ENCODE measurements at regions not wholly inside any gene's neighbourhood (a gene's known extent, or its start where the extent isn't known, plus 50 kb on each side); places are given as distances from the start of the nearest gene placed in this dataset.

DNA sequence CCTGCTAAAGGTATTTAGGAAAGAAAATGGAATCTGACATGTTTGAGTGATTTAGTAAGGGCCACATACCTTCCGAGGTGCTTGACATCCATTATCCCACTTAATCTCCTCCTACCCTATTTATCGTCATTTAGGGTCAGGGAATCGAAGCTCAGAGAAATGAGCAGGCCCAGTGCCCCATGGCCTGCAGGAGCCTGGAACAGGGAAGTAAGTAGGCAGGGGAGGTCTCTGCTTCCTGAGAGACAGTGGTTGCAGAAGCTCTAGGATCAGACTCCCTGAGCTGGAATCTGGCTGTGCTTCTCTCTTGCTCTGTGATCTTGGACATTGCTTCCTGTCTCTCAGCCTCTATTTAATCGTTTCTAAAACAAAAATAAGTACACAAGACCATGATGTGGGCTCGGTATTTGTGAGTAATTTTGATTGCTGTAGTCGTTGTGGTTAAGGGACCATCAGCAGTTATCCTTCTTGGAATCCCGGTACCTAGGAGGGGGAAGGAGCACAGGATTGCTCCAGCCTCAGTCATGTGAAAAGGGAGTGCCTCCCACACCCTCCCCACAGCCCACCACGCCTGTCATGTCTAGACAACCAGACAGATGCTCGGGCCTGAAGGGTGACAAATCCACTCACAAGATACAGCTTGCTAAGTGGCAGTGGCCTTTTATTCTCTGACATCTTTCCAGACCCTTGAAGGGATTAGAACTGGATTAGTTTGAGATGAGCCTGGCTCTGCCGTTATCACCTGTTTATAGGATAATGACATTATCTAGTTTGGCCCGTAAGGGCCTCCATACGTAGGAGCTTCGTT, 169.2 kb upstream of the TSHZ3 start:
- no peaks in the 10 kb centered on the region for H3K36me3 Mint-ChIP-seq (ENCODE audit: insufficient read depth, unreplicated experiment)
- POLR2A ChIA-PET = no interaction called here

DNA sequence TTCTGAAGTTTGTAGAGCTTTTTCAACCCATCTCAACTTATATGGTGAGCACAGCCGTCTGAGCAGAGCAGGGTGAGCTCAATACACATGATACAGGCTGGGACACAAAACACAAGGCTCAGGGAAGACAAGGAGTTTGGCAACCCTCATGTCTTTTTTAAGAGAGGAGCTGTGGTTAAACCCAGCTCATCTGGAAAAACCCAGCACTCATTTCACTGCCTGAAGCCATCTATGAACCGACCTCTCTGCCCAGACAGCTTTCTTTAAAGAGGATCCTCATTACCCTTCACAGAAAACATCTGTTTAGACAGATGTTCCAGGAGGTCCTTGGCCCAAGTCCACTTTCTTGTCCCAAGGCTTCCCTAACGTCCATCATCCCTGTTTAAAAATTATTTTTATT, 170.0 kb upstream of the TSHZ3 start:
- Mint-ChIP-seq H3K4me1 (ENCODE audit: insufficient read depth, unreplicated experiment) (no peaks in the 10 kb centered on the region), H3K27ac (ENCODE audit: low read depth, unreplicated experiment) (no peak overlapping the region), H3K27me3 (ENCODE audit: insufficient read depth, unreplicated experiment) (no peaks in the 10 kb centered on the region), H3K9me3 (ENCODE audit: unreplicated experiment) (peaks cover 12% of the 10 kb centered on the region), H3K4me3 (ENCODE audit: unreplicated experiment) (no peak overlapping the region), H3K36me3 (ENCODE audit: insufficient read depth, unreplicated experiment) (no peaks in the 10 kb centered on the region)
- TF ChIP-seq, protein P1, sequence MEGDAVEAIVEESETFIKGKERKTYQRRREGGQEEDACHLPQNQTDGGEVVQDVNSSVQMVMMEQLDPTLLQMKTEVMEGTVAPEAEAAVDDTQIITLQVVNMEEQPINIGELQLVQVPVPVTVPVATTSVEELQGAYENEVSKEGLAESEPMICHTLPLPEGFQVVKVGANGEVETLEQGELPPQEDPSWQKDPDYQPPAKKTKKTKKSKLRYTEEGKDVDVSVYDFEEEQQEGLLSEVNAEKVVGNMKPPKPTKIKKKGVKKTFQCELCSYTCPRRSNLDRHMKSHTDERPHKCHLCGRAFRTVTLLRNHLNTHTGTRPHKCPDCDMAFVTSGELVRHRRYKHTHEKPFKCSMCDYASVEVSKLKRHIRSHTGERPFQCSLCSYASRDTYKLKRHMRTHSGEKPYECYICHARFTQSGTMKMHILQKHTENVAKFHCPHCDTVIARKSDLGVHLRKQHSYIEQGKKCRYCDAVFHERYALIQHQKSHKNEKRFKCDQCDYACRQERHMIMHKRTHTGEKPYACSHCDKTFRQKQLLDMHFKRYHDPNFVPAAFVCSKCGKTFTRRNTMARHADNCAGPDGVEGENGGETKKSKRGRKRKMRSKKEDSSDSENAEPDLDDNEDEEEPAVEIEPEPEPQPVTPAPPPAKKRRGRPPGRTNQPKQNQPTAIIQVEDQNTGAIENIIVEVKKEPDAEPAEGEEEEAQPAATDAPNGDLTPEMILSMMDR (IDR thresholded peaks at IDR 0.05; ENCODE audit: unreplicated experiment) = no peak
- intact Hi-C loops (cut with micrococcal nuclease) = no loop called here
- CTCF ChIA-PET = interaction anchor here (0.6 kb wide), 1 partner anchor 1092 kb away, joined by 3 read pairs; no protein-coding TSS in a partner anchor
- DNase-seq (ENCODE audit: unreplicated experiment) = no peak
- no TSS peak for BruUV-seq (replicated peaks)
- POLR2A ChIA-PET = no interaction called here

More for the DNA sequence above, 169.2 kb upstream of the TSHZ3 start:
- Mint-ChIP-seq H3K27me3 (ENCODE audit: insufficient read depth, unreplicated experiment) (no peaks in the 10 kb centered on the region), H3K4me3 (ENCODE audit: unreplicated experiment) (no peak overlapping the region), H3K27ac (ENCODE audit: low read depth, unreplicated experiment) (no peak overlapping the region), H3K9me3 (ENCODE audit: unreplicated experiment) (peaks cover 12% of the 10 kb centered on the region), H3K4me1 (ENCODE audit: insufficient read depth, unreplicated experiment) (no peaks in the 10 kb centered on the region)
- CTCF ChIA-PET = interaction anchor here (0.6 kb wide), 2 partner anchors 1093 to 1223 kb away, joined by 3 read pairs; no protein-coding TSS in a partner anchor
- intact Hi-C loops (cut with micrococcal nuclease) = no loop called here
- TF ChIP-seq, protein P1 (IDR thresholded peaks at IDR 0.05; ENCODE audit: unreplicated experiment) = no peak
- BruUV-seq (replicated peaks) = no TSS peak
- no peak for DNase-seq (ENCODE audit: unreplicated experiment)

DNA sequence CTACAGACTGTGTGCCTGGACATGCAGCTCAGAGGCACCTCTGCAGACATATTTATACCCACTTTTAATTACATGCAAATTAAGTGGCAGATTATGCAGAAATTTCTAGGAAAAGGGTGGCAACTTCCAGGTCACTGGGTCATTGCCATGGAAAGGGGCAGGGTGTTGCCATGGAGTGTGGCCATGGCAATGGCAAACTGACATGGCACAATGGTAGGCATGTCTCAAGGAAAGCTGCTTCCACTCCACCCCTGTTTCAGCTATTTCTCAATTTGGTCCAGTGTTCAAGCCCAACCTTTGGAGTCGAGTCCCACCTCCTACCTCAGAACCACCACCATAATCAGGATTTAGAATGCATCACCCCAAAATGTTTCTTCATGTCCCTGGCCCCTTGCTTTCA, 170.7 kb upstream of the TSHZ3 start:
- no peak for DNase-seq (ENCODE audit: unreplicated experiment)
- BruUV-seq (replicated peaks) = no TSS peak
- H3K27ac Mint-ChIP-seq (ENCODE audit: low read depth, unreplicated experiment) = no peak overlapping the region
- ChIA-PET POLR2A (no interaction called here), CTCF (no interaction called here)
- no peaks in the 10 kb centered on the region for H3K36me3 Mint-ChIP-seq (ENCODE audit: insufficient read depth, unreplicated experiment)
- H3K9me3 Mint-ChIP-seq (ENCODE audit: unreplicated experiment) = peaks cover 12% of the 10 kb centered on the region
- no peaks in the 10 kb centered on the region for H3K4me1 Mint-ChIP-seq (ENCODE audit: insufficient read depth, unreplicated experiment)
- H3K27me3 Mint-ChIP-seq (ENCODE audit: insufficient read depth, unreplicated experiment) = no peaks in the 10 kb centered on the region
- intact Hi-C loops (cut with micrococcal nuclease) = no loop called here
- TF ChIP-seq, protein P1 (IDR thresholded peaks at IDR 0.05; ENCODE audit: unreplicated experiment) = no peak
- H3K4me3 Mint-ChIP-seq (ENCODE audit: unreplicated experiment) = no peak overlapping the region

DNA sequence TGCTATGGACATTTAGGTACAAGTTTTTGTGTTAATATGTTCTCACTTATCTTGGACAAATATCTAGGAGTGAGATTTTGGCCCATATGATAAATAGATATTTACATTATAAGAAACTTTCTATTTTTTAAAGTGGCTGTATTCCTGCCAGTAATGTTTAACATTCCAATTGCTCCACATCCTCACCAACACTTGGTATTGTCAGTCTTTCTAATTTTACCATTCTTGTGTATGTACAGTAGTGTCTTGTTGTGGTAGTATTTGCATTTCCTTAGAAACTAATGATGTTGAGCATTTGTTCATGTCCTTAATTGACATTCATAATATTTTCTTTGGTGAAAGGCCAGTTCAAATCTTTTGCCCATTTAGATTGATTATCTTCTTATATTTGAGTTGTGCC, 171.4 kb upstream of the TSHZ3 start:
- Mint-ChIP-seq H3K4me1 (ENCODE audit: insufficient read depth, unreplicated experiment) (no peaks in the 10 kb centered on the region), H3K9me3 (ENCODE audit: unreplicated experiment) (peaks cover 14% of the 10 kb centered on the region), H3K27ac (ENCODE audit: low read depth, unreplicated experiment) (no peak overlapping the region), H3K27me3 (ENCODE audit: insufficient read depth, unreplicated experiment) (no peaks in the 10 kb centered on the region), H3K36me3 (ENCODE audit: insufficient read depth, unreplicated experiment) (no peaks in the 10 kb centered on the region), H3K4me3 (ENCODE audit: unreplicated experiment) (no peak overlapping the region)
- POLR2A ChIA-PET = no interaction called here
- intact Hi-C loops (cut with micrococcal nuclease) = no loop called here
- DNase-seq (ENCODE audit: unreplicated experiment) = no peak
- TF ChIP-seq, protein P1 (IDR thresholded peaks at IDR 0.05; ENCODE audit: unreplicated experiment) = no peak
- CTCF ChIA-PET = no interaction called here
- BruUV-seq (replicated peaks) = no TSS peak
